Right lobe of liver (tissue), 4 donors: ENCODE measurements at regions not wholly inside any gene's neighbourhood (a gene's known extent, or its start where the extent isn't known, plus 50 kb on each side); places are given as distances from the start of the nearest gene placed in this dataset.

Experiments used
- POLR2A ChIP-seq: fragments of 450-650 bp; IDR thresholded peaks from one replicate; pipeline ENCODE4 v1.6.1; 2017; ENCODE audit warnings: antibody characterized with exemption, mild to moderate bottlenecking
- TF ChIP-seq, protein P1 (sequence below), 4 donors: fragments of 200-600 bp in 3 of 4; fragments of 450-650 bp in 1 of 4; IDR thresholded peaks; one replicate each; pipeline versions ENCODE4 v1.5.1 to v1.8.0; 2016 to 2022; ENCODE audit warnings: antibody characterized with exemption in 4 of 4, mild to moderate bottlenecking in 2 of 4
- donor health status: DM: no; HTN: no; CAD: no.
- donor health status: DM: no; HTN: no; CAD: no.
- donor health status: DM: no; HTN: yes; CAD: no.

DNA sequence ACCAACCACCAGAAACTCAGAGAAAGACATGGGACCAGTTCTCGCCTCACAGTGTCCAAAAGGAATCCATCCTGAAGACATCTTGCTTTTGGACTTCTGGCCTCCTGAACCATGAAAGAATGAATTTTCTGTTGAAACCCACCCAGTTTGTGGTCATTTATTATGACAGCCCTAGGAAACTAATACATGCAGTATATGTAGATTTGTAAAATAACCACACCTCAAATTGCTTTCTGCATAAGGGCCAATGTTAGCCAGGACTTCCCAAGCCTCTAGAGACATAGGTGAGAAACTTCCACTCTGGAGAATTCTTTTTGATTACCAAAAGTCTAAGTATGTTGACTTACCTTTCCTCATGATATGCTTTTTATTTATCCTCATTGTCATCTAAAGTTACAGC is 210.5 kb upstream of the SP4 start:
- TF ChIP-seq, protein P1, sequence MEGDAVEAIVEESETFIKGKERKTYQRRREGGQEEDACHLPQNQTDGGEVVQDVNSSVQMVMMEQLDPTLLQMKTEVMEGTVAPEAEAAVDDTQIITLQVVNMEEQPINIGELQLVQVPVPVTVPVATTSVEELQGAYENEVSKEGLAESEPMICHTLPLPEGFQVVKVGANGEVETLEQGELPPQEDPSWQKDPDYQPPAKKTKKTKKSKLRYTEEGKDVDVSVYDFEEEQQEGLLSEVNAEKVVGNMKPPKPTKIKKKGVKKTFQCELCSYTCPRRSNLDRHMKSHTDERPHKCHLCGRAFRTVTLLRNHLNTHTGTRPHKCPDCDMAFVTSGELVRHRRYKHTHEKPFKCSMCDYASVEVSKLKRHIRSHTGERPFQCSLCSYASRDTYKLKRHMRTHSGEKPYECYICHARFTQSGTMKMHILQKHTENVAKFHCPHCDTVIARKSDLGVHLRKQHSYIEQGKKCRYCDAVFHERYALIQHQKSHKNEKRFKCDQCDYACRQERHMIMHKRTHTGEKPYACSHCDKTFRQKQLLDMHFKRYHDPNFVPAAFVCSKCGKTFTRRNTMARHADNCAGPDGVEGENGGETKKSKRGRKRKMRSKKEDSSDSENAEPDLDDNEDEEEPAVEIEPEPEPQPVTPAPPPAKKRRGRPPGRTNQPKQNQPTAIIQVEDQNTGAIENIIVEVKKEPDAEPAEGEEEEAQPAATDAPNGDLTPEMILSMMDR (IDR thresholded peaks at IDR 0.05) = no peak
- no peak for TF ChIP-seq POLR2A
